ENCODE measurements at regions not wholly inside any gene's neighbourhood (a gene's known extent, or its start where the extent isn't known, plus 50 kb on each side); places are given as distances from the start of the nearest gene placed in this dataset.
A peak's percentile ranks its signal among the peaks of the same experiment; 100 is the strongest.

- no peak for DNase-seq
Observed at GRCh38 chrX:39842281-39842973, 255.3 kb downstream of the BCOR start.

GRCh38 chrX:39843318-39843717 is 254.4 kb downstream of the BCOR start:
- no peak for DNase-seq

GRCh38 chrX:39845233-39845632 is 252.5 kb downstream of the BCOR start:
- DNase-seq, result no peak

GRCh38 chrX:39846460-39846859 is 251.3 kb downstream of the BCOR start:
- no peak for DNase-seq

- DNase-seq, result no peak
Observed at GRCh38 chrX:39848243-39848642, 249.5 kb downstream of the BCOR start.

- DNase-seq, result no peak
Observed at GRCh38 chrX:39848900-39849299, 248.9 kb downstream of the BCOR start.

- DNase-seq, result no peak
Observed at GRCh38 chrX:39850209-39850608, 247.5 kb downstream of the BCOR start.

GRCh38 chrX:39850630-39851152 is 247.1 kb downstream of the BCOR start:
- DNase-seq, result peak; percentile 72

- DNase-seq, result no peak
Observed at GRCh38 chrX:39851745-39852455, 245.9 kb downstream of the BCOR start.

GRCh38 chrX:39852491-39852890 is 245.3 kb downstream of the BCOR start:
- no peak for DNase-seq

GRCh38 chrX:39853417-39854030 is 244.2 kb downstream of the BCOR start:
- DNase-seq, result no peak

GRCh38 chrX:39854772-39855747 is 242.7 kb downstream of the BCOR start:
- DNase-seq, result peak; percentile 79

GRCh38 chrX:39855748-39856129 is 242.0 kb downstream of the BCOR start:
- DNase-seq, result peak; percentile 83

GRCh38 chrX:39856472-39857121 is 241.2 kb downstream of the BCOR start:
- DNase-seq, result no peak

- DNase-seq, result peak; percentile 37
Observed at GRCh38 chrX:39857780-39858179, 240.0 kb downstream of the BCOR start.

GRCh38 chrX:39859991-39860861 is 237.5 kb downstream of the BCOR start:
- peak; percentile 83 for DNase-seq

- DNase-seq, result no peak
Observed at GRCh38 chrX:39862963-39863362, 234.8 kb downstream of the BCOR start.

- DNase-seq, result no peak
Observed at GRCh38 chrX:39866229-39866628, 231.5 kb downstream of the BCOR start.

GRCh38 chrX:39869846-39870601 is 227.7 kb downstream of the BCOR start:
- peak; percentile 80 for DNase-seq

GRCh38 chrX:39871648-39872047 is 226.1 kb downstream of the BCOR start:
- DNase-seq, result no peak
